GM21717 (cell line): ENCODE measurements at regions not wholly inside any gene's neighbourhood (a gene's known extent, or its start where the extent isn't known, plus 50 kb on each side); places are given as distances from the start of the nearest gene placed in this dataset.
"Not testable (repeated sequence)": the region's sequence is repeated elsewhere in the genome, so short reads cannot be mapped to it uniquely, and the experiment has no call there.

Source experiments
- ATAC-seq: cut with Tn5 transposase; IDR thresholded peaks from one replicate; pipeline ENCODE4 v1.9.1; 2021; ENCODE audit warnings: mild to moderate bottlenecking, moderate library complexity; ENCODE audit not compliant: unreplicated experiment

DNA sequence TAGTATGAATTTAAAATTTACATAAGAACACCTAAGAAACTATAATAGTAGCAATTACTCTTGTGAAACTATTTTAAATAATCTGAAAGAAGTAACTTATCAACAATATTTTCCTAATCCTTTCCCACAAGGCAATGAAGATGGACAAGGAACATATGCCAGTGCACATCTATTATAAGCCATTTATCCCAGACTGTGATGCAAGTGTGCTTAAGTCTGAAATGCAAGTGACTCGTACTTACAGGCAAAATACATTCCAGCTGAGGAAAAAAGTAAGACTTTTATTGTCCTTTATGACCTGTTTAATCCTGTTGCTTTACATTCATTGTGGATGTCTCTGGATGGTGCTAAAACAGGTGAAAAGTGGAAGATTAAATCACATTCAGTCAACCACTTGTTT lies 709.4 kb downstream of the ZNF385D start:
- ATAC-seq = no peak

DNA sequence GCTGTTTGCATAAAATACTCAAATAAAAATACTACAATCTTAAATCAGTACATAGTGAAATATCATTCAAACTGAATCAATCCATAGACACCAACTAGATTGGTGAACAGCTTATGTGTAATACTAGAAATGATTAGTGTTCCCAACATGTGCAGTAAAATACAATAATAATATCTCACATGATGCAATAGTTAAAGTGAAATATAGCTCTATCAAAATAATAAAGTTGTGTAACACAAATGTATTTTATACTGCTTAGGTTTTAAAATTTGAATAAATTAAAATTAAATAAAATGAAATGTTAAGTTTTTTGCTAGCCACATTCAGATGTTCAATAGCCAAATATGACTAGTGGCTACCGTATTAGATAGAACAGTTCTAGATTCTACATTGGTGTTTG lies 714.1 kb downstream of the ZNF385D start:
- no peak for ATAC-seq

DNA sequence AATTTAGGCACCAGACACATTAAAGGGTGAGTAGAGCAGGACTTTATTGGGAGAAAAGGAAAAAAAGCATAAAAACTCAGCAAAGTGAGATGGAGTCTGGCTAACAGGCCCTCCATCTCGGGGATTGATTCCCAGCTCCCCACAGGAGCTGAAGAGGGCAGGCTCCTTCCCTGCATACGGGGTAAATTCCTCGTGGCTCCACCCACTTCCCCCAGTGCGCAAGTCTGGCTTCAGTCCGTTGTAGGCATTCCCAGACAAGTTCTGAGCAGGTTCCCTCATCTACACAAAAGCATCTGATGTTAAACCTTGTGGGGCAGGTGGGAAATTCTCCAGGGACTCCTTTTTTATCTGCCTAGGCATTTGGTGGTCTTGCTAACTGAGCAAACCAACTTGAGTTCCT lies 722.6 kb downstream of the ZNF385D start:
- no peak for ATAC-seq

DNA sequence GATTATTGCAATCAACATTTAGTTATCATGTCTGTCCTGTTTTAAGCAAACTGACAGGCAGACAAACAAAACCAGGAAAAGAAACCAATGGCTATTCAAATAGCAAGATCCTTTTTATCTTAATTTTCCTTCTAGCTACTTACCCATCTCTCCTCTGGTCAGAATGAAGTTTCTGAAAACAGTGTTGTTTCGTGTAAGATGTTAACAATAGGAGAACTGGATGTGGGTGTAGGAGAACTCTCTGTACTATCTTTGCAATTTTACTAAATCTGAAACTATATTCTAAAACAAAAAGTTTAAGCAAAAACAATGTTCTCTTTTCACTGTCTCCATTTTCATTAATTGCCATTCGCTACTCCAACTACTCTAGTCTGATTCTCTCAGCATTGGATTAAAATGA lies 726.4 kb downstream of the ZNF385D start:
- ATAC-seq = no peak

DNA sequence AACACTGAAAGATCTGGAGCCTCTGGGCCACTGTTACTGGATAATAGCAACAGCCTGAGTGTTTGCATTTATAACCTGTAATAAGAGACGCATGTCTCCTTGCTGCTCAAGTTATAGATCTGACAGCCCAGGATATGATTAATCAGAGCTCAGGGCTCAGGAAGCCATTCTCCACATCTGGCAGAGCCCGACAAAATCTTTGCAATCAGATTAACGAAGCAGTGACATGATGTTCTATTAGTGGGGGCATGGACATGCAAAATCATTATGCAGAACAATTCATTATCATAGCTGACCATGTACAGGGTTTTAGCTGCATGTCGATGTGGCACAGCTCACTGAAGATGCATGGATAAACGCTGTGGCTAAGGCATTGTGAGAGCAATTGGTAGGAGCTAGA lies 730.3 kb downstream of the ZNF385D start:
- ATAC-seq = no peak

DNA sequence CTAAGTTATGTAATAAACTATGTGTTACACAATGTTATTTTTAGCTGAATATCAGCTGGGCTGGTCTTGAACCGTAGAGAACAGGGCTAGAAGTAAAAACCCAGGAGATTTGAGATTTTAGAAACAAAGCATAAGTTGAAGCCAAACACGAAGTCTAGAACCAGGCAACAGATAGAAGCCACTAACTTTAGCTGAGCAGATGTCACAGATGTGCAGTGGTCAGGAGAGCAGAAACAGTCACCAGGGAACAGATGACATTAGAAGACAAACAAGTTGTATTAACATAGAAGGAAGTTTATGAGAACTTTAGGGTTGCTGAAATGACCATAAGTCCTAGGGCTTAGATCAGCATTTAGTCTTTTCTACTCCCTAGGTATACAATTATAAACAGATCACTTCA lies 731.0 kb downstream of the ZNF385D start:
- no peak for ATAC-seq

DNA sequence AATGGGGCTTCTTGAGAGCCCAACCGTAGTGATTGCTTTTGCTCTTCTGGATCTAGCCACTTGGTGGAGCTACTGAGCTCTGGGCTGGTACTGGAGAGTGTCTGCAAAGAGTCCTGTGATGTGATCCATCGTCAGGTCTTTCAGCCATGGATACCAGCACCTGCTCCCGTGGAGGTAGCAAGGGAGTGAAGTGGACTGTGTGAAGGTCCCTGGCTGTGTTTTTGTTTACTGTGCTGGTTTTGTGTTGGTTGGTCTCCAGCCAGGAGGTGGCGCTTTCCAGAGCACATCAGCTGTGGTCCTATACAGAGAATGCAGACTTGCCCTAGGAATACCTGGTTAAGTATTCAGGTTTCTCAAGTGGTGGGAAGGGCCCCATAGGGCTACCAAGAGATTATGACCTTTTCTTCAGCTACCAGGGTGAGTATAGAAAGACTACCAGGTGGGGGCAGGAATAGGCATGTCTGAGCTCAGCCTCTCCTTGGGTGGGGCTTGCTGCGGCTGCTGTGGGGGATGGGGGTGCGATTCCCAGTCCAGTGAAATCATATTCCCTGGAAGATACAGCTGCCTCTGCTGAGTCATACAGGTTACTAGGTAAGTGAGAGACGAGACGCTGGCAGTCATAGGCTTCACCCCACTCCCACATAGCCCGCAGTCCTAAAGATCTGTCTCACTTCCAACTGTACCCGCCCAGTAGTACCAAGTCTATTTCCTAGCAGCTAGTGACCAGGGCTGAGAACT lies 733.7 kb downstream of the ZNF385D start:
- ATAC-seq = no peak

DNA sequence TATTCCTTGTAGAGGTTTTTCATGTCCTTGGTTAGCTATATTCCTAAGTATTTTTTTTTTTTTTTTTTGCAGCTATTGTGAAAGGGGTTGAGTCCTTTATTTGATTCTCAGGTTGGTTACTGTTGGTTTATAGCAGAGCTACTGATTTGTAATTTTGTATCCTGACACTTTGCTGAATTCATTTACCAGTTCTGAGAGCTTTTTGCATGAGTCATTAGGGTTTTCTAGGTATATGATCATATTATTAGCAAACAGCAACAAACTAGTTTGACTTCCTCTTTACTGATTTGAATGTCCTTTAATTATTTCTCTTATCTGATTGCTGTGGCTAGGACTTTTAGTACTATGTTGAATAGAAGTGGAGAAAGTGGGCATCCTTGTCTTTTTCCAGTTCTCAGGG lies 737.4 kb downstream of the ZNF385D start:
- ATAC-seq = no peak

DNA sequence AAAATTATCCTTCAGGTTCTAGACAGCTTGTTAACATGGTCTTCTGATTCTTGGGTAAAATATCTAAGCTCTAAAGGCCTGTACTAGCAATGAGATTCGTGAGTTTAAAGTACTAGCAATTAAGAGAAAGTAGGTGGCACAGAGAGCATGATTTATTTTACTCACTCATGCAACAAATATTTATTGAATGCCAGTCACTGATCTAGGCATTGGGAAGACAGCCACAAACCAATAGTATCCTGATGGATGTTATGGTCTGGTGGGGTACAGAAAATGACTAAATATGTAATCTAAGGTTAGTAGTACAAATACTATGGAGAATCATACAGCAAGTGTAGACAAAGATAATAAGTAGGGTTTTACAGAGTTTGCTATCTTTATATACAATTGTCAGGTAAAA lies 751.3 kb downstream of the ZNF385D start:
- no peak for ATAC-seq

DNA sequence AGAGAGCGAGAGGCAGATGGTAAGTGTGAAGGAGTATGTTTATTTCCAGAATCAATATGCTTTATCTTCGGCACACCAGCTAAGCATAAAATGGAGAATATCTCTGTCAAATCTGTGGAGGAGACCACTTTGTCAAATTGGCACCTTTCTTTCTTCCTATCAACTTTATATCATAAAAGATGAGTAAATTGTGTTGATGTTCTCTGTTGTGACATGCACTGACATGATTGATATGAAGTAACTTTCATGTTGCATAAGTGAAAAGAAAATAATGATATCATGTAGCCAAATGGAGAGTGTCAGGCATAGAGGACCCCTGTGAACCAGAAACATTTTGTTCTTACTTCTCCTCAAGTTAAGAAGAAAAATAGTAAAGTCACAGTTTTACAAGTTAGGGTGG lies 753.8 kb downstream of the ZNF385D start:
- no peak for ATAC-seq

DNA sequence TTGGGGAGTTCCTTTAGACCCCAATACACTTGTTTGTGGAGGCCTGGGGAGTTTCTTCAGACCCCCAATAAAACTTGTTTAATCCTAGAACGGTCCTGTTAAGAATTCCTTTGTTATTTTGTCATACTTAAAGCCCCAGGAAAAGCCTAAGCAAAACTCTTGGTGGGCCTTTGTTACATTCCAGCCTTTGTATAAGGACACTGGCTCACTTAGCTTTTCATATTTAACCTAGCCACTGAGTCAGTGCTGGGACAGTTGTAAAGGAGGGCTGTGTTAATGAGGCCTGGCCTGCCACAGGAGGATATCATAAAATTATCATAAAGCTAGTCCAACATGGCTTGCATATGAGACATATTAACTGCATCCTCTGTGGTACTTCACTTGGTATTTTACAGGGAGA lies 760.1 kb downstream of the ZNF385D start:
- ATAC-seq = no peak

DNA sequence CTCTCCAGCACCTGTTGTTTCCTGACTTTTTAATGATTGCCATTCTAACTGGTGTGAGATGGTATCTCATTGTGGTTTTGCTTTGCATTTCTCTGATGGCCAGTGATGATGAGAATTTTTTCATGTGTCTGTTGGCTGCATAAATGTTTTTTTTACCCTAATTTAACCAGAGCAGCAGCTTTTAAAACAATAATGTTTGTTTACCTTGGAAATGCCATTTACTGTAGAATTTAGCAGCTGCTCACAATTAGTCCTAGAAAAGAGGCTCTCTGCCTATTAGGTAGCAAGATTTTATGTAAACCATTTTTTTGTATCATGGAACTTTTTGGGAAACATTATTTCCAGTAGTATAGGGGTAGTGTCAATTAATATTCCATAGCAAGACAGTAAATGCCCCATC lies 761.4 kb downstream of the ZNF385D start:
- ATAC-seq = not testable (repeated sequence)

DNA sequence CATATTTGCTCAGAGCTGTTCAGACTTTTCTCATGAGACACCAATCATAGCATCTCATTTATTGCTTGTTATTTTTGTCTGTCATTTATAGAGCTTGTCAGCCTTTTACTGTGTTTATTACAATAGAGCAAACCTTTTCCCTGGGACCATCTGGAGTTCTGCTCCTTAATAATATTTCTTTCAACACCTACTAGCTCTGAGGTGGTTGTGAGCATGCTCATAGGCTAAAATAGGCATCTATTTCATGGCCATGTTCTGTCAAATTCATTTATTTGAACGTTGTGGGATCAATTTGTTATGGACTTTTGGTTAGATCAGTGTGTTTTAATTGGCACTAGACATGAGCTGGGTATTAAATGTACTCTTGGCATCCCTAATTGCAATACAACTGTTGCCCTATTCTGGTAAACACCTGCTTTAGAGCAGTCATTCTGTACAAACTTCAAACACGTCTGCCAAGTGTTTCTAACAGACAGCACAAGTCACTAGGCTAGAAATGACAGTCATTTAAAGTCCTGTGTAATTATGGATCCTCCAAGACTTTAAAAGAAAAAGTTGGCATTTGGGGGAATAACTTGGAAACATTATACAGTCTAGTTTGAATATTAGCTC lies 766.3 kb downstream of the ZNF385D start:
- no peak for ATAC-seq

DNA sequence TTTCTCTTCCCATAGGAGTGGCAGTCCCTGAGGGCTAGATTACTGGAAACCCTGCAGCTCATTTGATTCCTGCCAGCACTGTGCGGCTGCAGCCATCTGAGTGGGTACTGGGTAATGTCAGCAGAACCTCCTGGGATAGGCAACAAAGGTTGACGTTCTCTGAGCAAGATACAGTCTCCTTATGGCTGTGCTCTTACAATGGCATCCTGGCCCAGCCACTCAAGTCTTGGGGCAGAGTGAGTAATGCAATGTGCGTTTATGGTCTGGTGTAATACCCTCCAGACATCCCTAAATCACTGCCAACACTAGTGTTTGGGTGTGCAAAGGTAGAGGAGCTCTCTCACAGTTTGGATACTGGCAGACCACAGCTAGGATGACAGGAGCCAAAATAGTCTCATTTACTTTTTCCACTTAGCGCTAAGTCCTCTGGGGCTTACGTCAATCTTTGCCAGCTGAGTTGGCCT lies 775.8 kb downstream of the ZNF385D start:
- ATAC-seq = no peak

DNA sequence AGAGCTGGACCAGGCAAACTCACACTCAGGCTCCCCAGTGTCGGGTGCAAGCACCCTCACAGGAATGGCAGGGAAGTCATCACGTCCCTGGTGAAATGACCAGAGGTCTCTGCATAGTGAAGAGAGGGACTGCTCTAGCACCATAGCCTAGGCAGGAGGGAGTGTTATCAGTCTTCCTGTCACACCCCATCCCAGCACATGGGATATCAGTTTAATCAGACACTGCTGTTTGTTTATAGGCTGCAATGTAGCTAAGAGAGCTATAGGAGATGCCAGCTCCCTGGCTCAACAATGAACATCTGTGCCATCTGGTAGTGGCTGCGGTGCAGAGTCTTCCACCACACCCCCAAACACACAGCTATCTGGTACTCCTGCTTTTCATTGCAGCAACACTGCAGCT lies 776.6 kb downstream of the ZNF385D start:
- ATAC-seq = no peak

DNA sequence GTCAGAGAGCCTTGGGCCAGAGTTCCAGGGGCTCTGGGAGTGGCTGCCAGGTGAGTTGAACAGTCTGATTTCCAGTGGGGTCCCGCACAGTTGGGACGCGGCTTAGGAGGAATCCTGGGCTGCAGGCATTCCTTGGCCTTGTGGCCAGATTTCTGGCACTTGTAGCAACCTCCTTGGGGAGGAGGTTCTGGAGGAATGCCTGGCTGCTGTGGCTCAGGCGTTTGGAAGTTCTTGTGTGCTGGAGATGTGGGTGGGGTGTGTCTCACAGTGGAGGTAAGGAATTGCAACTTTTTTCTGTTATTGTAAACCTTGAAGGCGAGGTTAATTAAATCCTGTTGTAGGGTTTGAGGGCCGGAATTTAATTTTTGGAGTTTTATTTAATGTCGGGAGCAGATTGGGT lies 780.2 kb downstream of the ZNF385D start:
- ATAC-seq = not testable (repeated sequence)

DNA sequence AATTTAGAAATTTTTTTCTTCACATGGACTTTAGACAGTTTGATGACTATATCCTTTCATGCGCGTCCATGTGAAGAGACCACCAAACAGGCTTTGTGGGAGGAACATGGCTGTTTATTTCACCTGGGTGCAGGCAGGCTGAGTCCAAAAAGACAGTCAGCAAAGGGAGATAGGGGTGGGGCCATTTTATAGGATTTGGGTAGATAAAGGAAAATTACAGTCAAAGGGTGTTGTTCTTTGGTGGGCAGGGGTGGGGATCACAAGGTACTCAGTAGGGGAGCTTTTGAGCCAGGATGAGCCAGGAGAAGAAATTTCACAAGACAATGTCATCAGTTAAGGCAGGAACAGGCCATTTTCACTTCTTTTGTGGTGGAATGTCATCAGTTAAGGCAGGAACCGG lies 781.5 kb upstream of the SGO1 start:
- ATAC-seq = not testable (repeated sequence)

DNA sequence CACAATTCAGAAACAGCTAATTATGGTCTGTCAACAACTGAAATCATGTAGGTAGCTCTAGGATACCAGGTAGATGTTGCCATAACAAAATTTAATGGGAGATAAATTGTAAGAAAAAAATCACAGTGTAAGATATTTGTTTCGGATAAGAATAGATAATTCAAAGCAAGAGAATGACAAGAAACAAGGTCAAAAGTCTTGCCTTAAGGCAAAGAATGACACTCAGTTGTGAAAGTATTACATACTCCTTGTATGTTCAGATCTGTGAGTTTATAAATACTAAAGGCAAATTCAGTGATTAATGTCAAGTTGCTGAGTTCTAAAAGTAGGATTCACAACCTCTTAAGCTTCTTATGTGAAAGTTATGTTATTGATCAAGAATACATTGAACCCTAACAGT lies 772.2 kb upstream of the SGO1 start:
- no peak for ATAC-seq

DNA sequence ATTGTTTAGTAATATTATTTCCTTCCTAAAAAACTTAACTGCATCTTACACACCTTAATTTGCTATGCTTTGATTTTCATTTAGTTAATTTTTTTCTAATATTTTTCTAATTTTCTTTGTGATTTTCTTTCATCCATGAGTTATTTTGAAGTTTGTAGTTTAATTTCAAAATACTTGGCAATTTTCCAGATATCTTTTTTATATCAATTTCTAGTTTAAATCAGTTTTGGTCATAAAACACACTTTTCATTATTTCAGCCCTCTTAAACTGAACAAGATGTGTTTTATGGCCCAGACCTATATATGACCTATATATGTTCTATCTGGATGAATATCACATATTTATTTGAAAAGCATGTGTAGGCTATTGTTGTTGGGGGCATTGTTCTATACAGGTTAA lies 759.9 kb upstream of the SGO1 start:
- no peak for ATAC-seq

DNA sequence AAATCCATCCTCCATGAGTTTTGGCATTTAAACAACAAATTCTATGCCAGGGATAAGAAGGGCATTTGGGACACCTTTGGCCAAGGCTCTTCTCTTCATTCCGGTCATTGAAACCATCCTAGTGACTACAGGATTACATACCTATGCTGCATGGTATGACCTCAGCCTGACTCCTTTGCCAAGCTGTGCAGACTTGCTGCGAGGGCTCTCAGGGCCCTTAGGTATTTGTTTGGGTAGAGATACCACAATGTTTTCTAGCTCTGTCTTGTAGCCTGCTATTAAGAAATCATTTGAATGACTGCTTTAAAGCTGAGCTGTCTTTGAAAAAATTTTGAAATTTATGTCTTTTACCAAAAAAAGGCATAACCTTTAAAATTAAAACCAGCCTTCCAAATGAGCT lies 749.8 kb upstream of the SGO1 start:
- ATAC-seq = no peak

DNA sequence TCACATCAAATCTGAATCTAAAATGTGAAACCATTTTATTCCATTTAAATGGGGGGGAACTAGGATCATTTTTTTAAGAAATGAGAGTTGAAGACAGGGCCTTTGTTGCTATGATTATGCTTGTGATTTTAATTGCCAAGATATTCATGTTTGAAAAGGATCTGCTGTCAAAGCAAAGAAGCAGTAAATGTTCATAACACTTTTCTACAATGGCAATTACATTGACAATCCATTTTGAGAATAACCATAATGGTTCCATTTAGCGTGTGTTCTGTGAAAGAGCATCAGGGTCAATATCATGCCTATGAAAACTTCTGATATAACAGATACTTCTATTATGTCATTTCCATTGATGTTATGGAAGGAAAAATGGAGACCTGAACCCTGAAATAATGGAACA lies 745.8 kb upstream of the SGO1 start:
- ATAC-seq = no peak

DNA sequence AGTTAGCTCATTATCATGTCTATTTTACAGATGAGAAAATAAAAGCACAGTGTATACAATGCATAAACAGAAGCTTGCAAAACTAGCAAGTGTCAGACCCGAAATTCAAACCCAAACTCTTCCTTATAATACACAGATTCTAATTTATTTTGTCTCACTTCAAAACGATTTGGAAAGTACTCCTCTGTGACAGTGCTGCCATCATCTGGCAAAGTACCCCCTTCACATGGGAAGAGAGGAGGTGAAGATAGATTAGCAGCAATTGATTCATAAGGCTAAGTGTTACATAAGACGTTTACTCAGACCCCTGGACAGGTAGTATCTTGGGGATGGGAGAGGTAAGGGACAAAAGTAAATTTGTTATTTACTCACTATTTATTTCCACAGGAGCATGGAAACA lies 744.0 kb upstream of the SGO1 start:
- no peak for ATAC-seq
